Natural killer cell (primary cell): ENCODE measurements at regions not wholly inside any gene's neighbourhood (a gene's known extent, or its start where the extent isn't known, plus 50 kb on each side); places are given as distances from the start of the nearest gene placed in this dataset.
A peak's percentile ranks its signal among the peaks of the same experiment; 100 is the strongest.

Source experiments
- ATAC-seq, 3 donors: fragments of 150-1000 bp in 2 of 3; fragments of 200-7000 bp in 1 of 3; cut with Tn5 transposase; 1 replicate in 1 of 3; 2 replicates in 2 of 3; pipeline ENCODE4 v1.10.0; 2021; ENCODE audit warnings: mild to moderate bottlenecking in 2 of 3, moderate library complexity in 2 of 3
- DNase-seq, 2 donors: peaks; one replicate each; pipeline versions ENCODE4 v3.0.0 to v3.0.0-alpha.2; 2013 to 2021; ENCODE audit warnings: mixed read lengths in 1 of 2
- H3K27ac ChIP-seq: one replicate; pipeline ENCODE4 v1.5.1; 2013; ENCODE audit warnings: mild to moderate bottlenecking, low read length
- H3K27me3 ChIP-seq: one replicate; pipeline ENCODE4 v1.6.1; 2013; ENCODE audit warnings: low read length; ENCODE audit not compliant: control insufficient read depth, insufficient read depth
- H3K36me3 ChIP-seq: one replicate; pipeline ENCODE4 v1.6.1; 2013; ENCODE audit warnings: low read length; ENCODE audit not compliant: control insufficient read depth, insufficient read depth
- H3K4me1 ChIP-seq: one replicate; pipeline ENCODE4 v1.6.1; 2013; ENCODE audit warnings: low read length; ENCODE audit not compliant: control insufficient read depth, insufficient read depth
- H3K4me3 ChIP-seq: one replicate; pipeline ENCODE4 v1.5.1; 2013; ENCODE audit warnings: low read length
- H3K9me3 ChIP-seq: one replicate; pipeline ENCODE4 v1.6.1; 2013; ENCODE audit warnings: low read length; ENCODE audit not compliant: control insufficient read depth, insufficient read depth
- H3K27ac Mint-ChIP-seq, 2 donors: one replicate each; pipeline ENCODE4 v1.8.0; 2022; ENCODE audit warnings: mild to moderate bottlenecking in 2 of 2, mixed read lengths in 2 of 2, moderate library complexity in 1 of 2
- H3K27me3 Mint-ChIP-seq, 2 donors: one replicate each; pipeline ENCODE4 v1.8.0; 2022; ENCODE audit warnings: low read depth in 2 of 2, mixed read lengths in 2 of 2
- H3K36me3 Mint-ChIP-seq: one replicate; pipeline ENCODE4 v1.8.0; 2022; ENCODE audit warnings: mixed read lengths
- H3K4me1 Mint-ChIP-seq, 2 donors: one replicate each; pipeline ENCODE4 v1.8.0; 2022; ENCODE audit warnings: mixed read lengths in 2 of 2
- H3K4me3 Mint-ChIP-seq: one replicate; pipeline ENCODE4 v1.8.0; 2022; ENCODE audit warnings: mild to moderate bottlenecking, moderate library complexity, mixed read lengths
- H3K9me3 Mint-ChIP-seq, 2 donors: one replicate each; pipeline ENCODE4 v1.8.0; 2022; ENCODE audit warnings: mixed read lengths in 2 of 2
- WGBS: methylation state at CpG from one replicate; pipeline ENCODE4 v1.1.7; 2013; ENCODE audit warnings: missing lambda C conversion rate; ENCODE audit not compliant: insufficient coverage; 5-methylcytosine and 5-hydroxymethylcytosine counted together
- intact Hi-C: fragments of 100-400 bp; cut with micrococcal nuclease; formaldehyde crosslinking; loops from one replicate; pipeline ENCODE4 v1.14.2; 2022
- TF ChIP-seq, protein P1 (sequence below): fragments of 200-600 bp; IDR thresholded peaks from one replicate; pipeline ENCODE4 v1.8.0; 2022; ENCODE audit warnings: antibody characterized with exemption

DNA sequence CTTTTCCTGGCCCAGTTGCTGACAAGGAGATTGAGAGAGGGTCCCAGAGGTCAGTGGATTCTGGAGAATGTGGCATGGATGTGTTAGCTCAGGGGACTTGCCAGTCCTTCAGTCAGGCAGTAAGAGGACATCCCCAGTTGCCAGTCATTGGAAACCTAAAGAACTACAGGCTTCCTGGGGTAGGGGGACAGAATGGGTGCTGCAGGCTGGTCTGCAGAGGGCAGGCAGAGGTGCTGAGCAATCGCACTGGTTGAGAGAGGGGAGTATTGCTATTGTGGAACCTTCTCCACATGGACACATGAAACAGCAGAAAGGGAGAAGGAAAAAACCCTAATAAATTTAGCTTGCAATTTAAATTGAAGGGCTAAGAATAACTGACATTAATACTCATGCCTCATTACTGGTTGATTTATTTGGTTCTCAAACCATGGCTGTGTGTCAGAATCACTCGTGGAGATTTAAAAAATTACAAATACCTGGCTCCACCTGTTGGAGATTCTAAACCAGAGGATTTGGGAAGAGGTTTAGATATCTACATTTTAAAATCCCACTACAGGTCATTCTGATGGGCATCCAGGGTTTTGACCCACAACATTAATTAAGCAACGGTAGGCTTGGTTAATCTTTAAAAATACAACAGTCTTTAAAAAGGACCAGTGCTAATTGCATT lies 71.2 kb upstream of the SLC38A2 start:
- no peak overlapping the region for H3K4me3 ChIP-seq
- TF ChIP-seq, protein P1, sequence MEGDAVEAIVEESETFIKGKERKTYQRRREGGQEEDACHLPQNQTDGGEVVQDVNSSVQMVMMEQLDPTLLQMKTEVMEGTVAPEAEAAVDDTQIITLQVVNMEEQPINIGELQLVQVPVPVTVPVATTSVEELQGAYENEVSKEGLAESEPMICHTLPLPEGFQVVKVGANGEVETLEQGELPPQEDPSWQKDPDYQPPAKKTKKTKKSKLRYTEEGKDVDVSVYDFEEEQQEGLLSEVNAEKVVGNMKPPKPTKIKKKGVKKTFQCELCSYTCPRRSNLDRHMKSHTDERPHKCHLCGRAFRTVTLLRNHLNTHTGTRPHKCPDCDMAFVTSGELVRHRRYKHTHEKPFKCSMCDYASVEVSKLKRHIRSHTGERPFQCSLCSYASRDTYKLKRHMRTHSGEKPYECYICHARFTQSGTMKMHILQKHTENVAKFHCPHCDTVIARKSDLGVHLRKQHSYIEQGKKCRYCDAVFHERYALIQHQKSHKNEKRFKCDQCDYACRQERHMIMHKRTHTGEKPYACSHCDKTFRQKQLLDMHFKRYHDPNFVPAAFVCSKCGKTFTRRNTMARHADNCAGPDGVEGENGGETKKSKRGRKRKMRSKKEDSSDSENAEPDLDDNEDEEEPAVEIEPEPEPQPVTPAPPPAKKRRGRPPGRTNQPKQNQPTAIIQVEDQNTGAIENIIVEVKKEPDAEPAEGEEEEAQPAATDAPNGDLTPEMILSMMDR = no peak
- 90% methylated on average over 2 of the region's 3 CpGs for WGBS
- DNase-seq = no peak
- H3K27ac Mint-ChIP-seq = peak overlapping the region in 1 of 2 donors; percentile 38
- H3K4me1 Mint-ChIP-seq = peaks cover 0 to 10% of the 10 kb centered on the region in 2 donors
- H3K4me1 ChIP-seq = no peaks in the 10 kb centered on the region
- H3K27ac ChIP-seq = no peak overlapping the region
- no peaks in the 10 kb centered on the region for H3K9me3 ChIP-seq
- intact Hi-C loops = no loop called here
- no peaks in the 10 kb centered on the region for H3K36me3 Mint-ChIP-seq
- no peak overlapping the region for H3K4me3 Mint-ChIP-seq
- ATAC-seq = no peak
- no peaks in the 10 kb centered on the region for H3K27me3 ChIP-seq
- peaks cover 0 to 6% of the 10 kb centered on the region in 2 donors for H3K27me3 Mint-ChIP-seq
- H3K9me3 Mint-ChIP-seq = no peaks in the 10 kb centered on the region
- H3K36me3 ChIP-seq = no peaks in the 10 kb centered on the region

DNA sequence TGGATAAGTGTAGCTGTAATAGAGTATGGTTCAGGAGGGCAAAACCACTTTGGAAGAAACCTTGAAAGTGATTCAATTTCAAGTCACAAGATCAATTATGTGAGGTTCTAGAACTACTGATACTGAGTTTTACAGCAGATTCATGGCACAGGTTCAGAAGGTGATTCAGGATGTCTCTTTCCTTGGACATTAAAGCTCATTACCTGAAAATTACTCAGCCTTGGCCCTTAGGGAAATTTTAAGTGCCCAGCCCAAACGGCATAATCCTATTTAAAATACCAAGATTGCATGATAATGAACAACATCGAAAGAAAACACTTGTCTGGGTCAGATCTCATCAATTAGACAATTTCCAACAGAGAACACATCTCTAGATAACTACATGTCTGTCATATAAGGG lies 70.2 kb upstream of the SLC38A2 start:
- no peaks in the 10 kb centered on the region for H3K9me3 ChIP-seq
- H3K27me3 ChIP-seq = no peaks in the 10 kb centered on the region
- no peak overlapping the region for H3K4me3 ChIP-seq
- DNase-seq (no peak), ATAC-seq (no peak)
- peaks cover 0 to 6% of the 10 kb centered on the region in 2 donors for H3K27me3 Mint-ChIP-seq
- 96% methylated on average over 2 of the region's 2 CpGs for WGBS
- H3K27ac Mint-ChIP-seq = no peak overlapping the region
- peaks cover 0 to 10% of the 10 kb centered on the region in 2 donors for H3K4me1 Mint-ChIP-seq
- no peaks in the 10 kb centered on the region for H3K9me3 Mint-ChIP-seq
- H3K4me1 ChIP-seq = no peaks in the 10 kb centered on the region
- H3K36me3 Mint-ChIP-seq = no peaks in the 10 kb centered on the region
- H3K36me3 ChIP-seq = no peaks in the 10 kb centered on the region
- H3K27ac ChIP-seq = no peak overlapping the region
- intact Hi-C loops = no loop called here
- TF ChIP-seq, protein P1 = no peak
- H3K4me3 Mint-ChIP-seq = no peak overlapping the region

DNA sequence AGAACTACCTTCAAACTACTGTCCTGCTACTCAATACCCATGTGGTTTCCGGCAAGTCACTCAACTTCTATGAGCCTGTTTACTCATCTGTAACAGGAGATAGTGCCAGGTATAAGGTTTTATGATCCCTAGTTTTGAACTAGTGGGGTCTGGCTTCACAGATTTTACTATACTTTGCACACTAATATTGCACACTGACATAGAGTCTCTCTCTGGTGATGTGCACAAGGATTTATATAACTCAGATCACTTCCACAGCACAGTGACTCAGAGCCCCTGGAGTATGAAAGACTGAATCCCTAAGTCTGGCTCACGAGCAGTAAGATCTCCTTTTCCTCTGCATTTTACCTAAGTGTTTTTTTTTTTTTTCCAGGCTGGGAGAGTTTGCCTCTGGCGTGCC lies 69.7 kb upstream of the SLC38A2 start:
- WGBS = 87% methylated on average over 2 of the region's 3 CpGs
- H3K27me3 Mint-ChIP-seq = peaks cover 0 to 6% of the 10 kb centered on the region in 2 donors
- Histone ChIP-seq H3K4me1 (no peaks in the 10 kb centered on the region), H3K9me3 (no peaks in the 10 kb centered on the region), H3K4me3 (no peak overlapping the region), H3K36me3 (no peaks in the 10 kb centered on the region), H3K27ac (no peak overlapping the region), H3K27me3 (no peaks in the 10 kb centered on the region)
- H3K27ac Mint-ChIP-seq = no peak overlapping the region
- no peaks in the 10 kb centered on the region for H3K9me3 Mint-ChIP-seq
- H3K36me3 Mint-ChIP-seq = no peaks in the 10 kb centered on the region
- H3K4me1 Mint-ChIP-seq = peaks cover 0 to 10% of the 10 kb centered on the region in 2 donors
- DNase-seq = no peak
- intact Hi-C loops = no loop called here
- no peak for ATAC-seq
- H3K4me3 Mint-ChIP-seq = no peak overlapping the region
- TF ChIP-seq, protein P1 = no peak
